ENCODE measurements at regions not wholly inside any gene's neighbourhood (a gene's known extent, or its start where the extent isn't known, plus 50 kb on each side); places are given as distances from the start of the nearest gene placed in this dataset.

DNA sequence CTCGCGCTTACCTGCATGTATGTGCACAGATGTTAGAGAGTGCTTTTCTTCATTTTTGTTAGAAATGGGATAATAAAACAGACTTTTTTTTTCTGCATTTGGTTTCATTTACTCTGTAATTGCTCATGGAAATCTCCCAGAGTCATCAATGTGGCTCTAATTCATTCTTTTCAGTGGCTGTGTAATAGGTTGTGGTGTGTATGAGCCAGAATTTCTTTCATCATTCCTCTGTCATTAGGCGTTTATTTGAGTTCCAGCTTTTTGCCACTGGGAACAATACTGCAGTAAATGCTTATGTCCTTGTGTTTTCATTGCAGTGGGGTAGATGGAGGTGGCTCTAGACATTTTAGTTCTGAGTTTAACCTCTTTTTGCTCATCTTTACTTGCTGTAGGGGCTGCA is 118.9 kb downstream of the NXNL2 start:
- WGBS (ENCODE audit: low lambda C conversion rate): 71% methylated on average over 3 of the region's 3 CpGs
- H4K20me1 ChIP-seq (ENCODE audit: insufficient read depth, low read length): no peaks in the 10 kb centered on the region
- no peaks in the 10 kb centered on the region for H3K9me3 ChIP-seq (ENCODE audit: low read length)

GRCh38 chr9:88657893-88658292 is 122.9 kb downstream of the NXNL2 start:
- Histone ChIP-seq H3K79me2 (ENCODE audit: insufficient read depth, low read length) (no peaks in the 10 kb centered on the region), H3K9me3 (ENCODE audit: low read length) (no peaks in the 10 kb centered on the region), H3K4me3 (replicated peaks in 1 of 3; ENCODE audit: insufficient read depth in 1 of 3, low read depth in 2 of 3, low read length in 3 of 3) (no peak overlapping the region), H3K9ac (ENCODE audit: insufficient read depth, low read depth, low read length) (no peak overlapping the region), H4K20me1 (ENCODE audit: insufficient read depth, low read length) (no peaks in the 10 kb centered on the region), H3K36me3 (replicated peaks in 1 of 2; ENCODE audit: control insufficient read depth in 1 of 2, insufficient read depth in 2 of 2, low read length in 2 of 2) (no peaks in the 10 kb centered on the region), H3K4me1 (ENCODE audit: insufficient read depth, low read length) (peaks cover 12% of the 10 kb centered on the region), H3K27me3 (ENCODE audit: control insufficient read depth in 1 of 2, insufficient read depth in 2 of 2, low read length in 2 of 2) (no peaks in the 10 kb centered on the region), H3K4me2 (ENCODE audit: low read depth, low read length) (no peak overlapping the region), H2AFZ (ENCODE audit: low read length) (no peak overlapping the region), H3K27ac (ENCODE audit: extremely low read length, insufficient read depth, low read length) (no peak overlapping the region)
- intact Hi-C loops (cut with micrococcal nuclease; ENCODE audit: unreplicated experiment): no loop called here
- ChIA-PET CTCF (ENCODE audit: low intra/inter-chr PET ratio, low total read pairs) (no interaction called here), POLR2A (no interaction called here)
- WGBS (ENCODE audit: low lambda C conversion rate): 0% methylated on average over 2 of the region's 2 CpGs
- in situ Hi-C loops (cut with HindIII; ENCODE audit: extremely low pct_ligation_motif_present, low pct_unique_long_range_greater_than_20kb): no loop called here
- FAIRE-seq (no peak), ATAC-seq (no peak), DNase-seq (ENCODE audit: low spot score) (no peak)
- BruUV-seq (replicated peaks): no TSS peak
- TF ChIP-seq ZNF333 (CRISPR knock-in tag; IDR thresholded peaks at IDR 0.05; ENCODE audit: borderline replicate concordance): no peak

More for the DNA sequence above, 118.9 kb downstream of the NXNL2 start:
- TF ChIP-seq NR2F6 (IDR thresholded peaks at IDR 0.05): no peak
- TF ChIP-seq NR2F6 (CRISPR knock-in tag; IDR thresholded peaks at IDR 0.05): no peak
- TF ChIP-seq ARID2 (CRISPR knock-in tag; IDR thresholded peaks at IDR 0.05; ENCODE audit: borderline replicate concordance): no peak
- no peak for TF ChIP-seq CBX2 (IDR thresholded peaks at IDR 0.05; ENCODE audit: low read depth, low read length)
- no peak for TF ChIP-seq CBX2 (CRISPR knock-in tag; IDR thresholded peaks at IDR 0.05; ENCODE audit: low read depth)
- no peak for TF ChIP-seq SOX5 (CRISPR knock-in tag; IDR thresholded peaks at IDR 0.05; ENCODE audit: borderline replicate concordance)
- no peak for TF ChIP-seq RAD21 (CRISPR knock-in tag; IDR thresholded peaks at IDR 0.05)
- TF ChIP-seq ZNF850 (CRISPR knock-in tag; conservative IDR thresholded peaks at IDR 0.05): no peak
- no peak for TF ChIP-seq ZNF782 (CRISPR knock-in tag; IDR thresholded peaks at IDR 0.05; ENCODE audit: borderline replicate concordance)
- no peak for TF ChIP-seq EED (CRISPR knock-in tag; IDR thresholded peaks at IDR 0.05)
- TF ChIP-seq CREB1 (IDR thresholded peaks at IDR 0.05): no peak
- TF ChIP-seq CREB1 (CRISPR knock-in tag; IDR thresholded peaks at IDR 0.05): no peak
- no peak for TF ChIP-seq ZBTB33 (CRISPR knock-in tag; IDR thresholded peaks at IDR 0.05)
- in situ Hi-C loops (cut with HindIII; ENCODE audit: extremely low pct_ligation_motif_present, low pct_unique_long_range_greater_than_20kb): no loop called here
- no peaks in the 10 kb centered on the region for H3K79me2 ChIP-seq (ENCODE audit: insufficient read depth, low read length)
- no peak for FAIRE-seq
- no peak for ATAC-seq
- POLR2A ChIA-PET: no interaction called here
- no peak overlapping the region for H2AFZ ChIP-seq (ENCODE audit: low read length)
- no peak overlapping the region for H3K4me3 ChIP-seq (replicated peaks in 1 of 3; ENCODE audit: insufficient read depth in 1 of 3, low read depth in 2 of 3, low read length in 3 of 3)
- H3K36me3 ChIP-seq (replicated peaks in 1 of 2; ENCODE audit: control insufficient read depth in 1 of 2, insufficient read depth in 2 of 2, low read length in 2 of 2): no peaks in the 10 kb centered on the region
- no peak overlapping the region for H3K9ac ChIP-seq (ENCODE audit: insufficient read depth, low read depth, low read length)
- no peak overlapping the region for H3K4me2 ChIP-seq (ENCODE audit: low read depth, low read length)
- CTCF ChIA-PET (ENCODE audit: low intra/inter-chr PET ratio, low total read pairs): no interaction called here
- H3K27ac ChIP-seq (ENCODE audit: extremely low read length, insufficient read depth, low read length): no peak overlapping the region
- intact Hi-C loops (cut with micrococcal nuclease; ENCODE audit: unreplicated experiment): no loop called here
- BruUV-seq (replicated peaks): no TSS peak
- peaks cover 12% of the 10 kb centered on the region for H3K4me1 ChIP-seq (ENCODE audit: insufficient read depth, low read length)
- DNase-seq (ENCODE audit: low spot score): no peak
- no peaks in the 10 kb centered on the region for H3K27me3 ChIP-seq (ENCODE audit: control insufficient read depth in 1 of 2, insufficient read depth in 2 of 2, low read length in 2 of 2)
